ENCODE measurements at regions not wholly inside any gene's neighbourhood (a gene's known extent, or its start where the extent isn't known, plus 50 kb on each side); places are given as distances from the start of the nearest gene placed in this dataset.

DNA sequence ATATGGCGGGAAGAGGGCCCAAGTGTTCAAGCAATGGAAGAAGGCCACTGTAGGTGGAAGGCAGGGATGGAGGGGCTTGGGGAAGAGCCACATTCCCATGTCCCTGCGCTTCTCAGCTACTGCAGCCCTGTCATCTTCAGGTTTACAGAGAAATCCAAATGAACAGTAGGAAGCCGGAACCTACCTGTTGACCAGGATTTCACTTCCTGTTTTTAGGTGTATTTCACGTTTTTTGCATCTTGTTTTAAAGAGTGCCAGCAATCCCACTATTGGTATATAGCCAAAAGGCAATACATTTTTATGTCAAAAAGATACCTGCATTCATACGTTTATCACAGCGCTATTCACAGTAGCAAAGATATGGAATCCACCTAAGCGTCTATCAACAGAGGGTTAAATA is 159.2 kb downstream of the SLC35B3 start:
- DNase-seq (no peak), ATAC-seq (ENCODE audit: insufficient read depth, low FRiP score) (no peak)
- H3K4me3 ChIP-seq, result no peak overlapping the region
- TF ChIP-seq, protein P1, sequence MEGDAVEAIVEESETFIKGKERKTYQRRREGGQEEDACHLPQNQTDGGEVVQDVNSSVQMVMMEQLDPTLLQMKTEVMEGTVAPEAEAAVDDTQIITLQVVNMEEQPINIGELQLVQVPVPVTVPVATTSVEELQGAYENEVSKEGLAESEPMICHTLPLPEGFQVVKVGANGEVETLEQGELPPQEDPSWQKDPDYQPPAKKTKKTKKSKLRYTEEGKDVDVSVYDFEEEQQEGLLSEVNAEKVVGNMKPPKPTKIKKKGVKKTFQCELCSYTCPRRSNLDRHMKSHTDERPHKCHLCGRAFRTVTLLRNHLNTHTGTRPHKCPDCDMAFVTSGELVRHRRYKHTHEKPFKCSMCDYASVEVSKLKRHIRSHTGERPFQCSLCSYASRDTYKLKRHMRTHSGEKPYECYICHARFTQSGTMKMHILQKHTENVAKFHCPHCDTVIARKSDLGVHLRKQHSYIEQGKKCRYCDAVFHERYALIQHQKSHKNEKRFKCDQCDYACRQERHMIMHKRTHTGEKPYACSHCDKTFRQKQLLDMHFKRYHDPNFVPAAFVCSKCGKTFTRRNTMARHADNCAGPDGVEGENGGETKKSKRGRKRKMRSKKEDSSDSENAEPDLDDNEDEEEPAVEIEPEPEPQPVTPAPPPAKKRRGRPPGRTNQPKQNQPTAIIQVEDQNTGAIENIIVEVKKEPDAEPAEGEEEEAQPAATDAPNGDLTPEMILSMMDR (IDR thresholded peaks at IDR 0.05; ENCODE audit: control extremely low read depth, extremely low read depth), result no peak
- peaks cover 0 to 1% (median 0%) of the 10 kb centered on the region in 4 donors for H3K9me3 ChIP-seq (ENCODE audit: control insufficient read depth in 4 of 4, insufficient read depth in 3 of 4, low read length in 3 of 4)
- WGBS, 2 donors, result 85 to 87% methylated on average over 7 of the region's 7 CpGs
- no peak overlapping the region for H3K9ac ChIP-seq (ENCODE audit: insufficient read depth in 1 of 2, low read length in 2 of 2)
- H3K36me3 ChIP-seq (ENCODE audit: control insufficient read depth in 4 of 4, insufficient read depth in 4 of 4, low read length in 4 of 4), result no peaks in the 10 kb centered on the region
- H3K27me3 ChIP-seq (ENCODE audit: control insufficient read depth in 3 of 3, insufficient read depth in 3 of 3, low read length in 2 of 3), result no peaks in the 10 kb centered on the region
- no peak overlapping the region for H3K27ac ChIP-seq (ENCODE audit: low read depth in 1 of 2, low read length in 1 of 2)
- no peaks in the 10 kb centered on the region for H3K4me1 ChIP-seq (ENCODE audit: control insufficient read depth in 5 of 5, insufficient read depth in 5 of 5, low read length in 5 of 5)

DNA sequence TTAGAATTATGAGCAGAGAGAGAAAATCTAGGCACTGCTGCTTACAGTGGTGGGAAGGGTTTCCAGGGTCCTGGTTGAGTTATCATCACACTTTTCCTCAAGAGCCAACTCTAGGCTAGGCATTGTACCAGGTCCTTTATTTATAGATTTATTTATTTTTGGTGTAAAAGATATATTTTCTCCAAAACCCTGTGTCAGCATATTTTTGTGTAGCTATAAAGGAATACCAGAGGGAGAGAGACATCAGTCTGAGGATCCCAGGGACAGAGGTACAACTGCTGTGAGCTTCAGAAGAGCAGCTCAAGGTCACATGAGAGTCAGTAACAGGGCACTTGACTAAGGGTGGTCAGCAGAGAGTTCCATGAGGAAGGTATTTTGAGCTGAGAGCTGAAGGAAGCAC is 159.7 kb downstream of the SLC35B3 start:
- H3K4me3 ChIP-seq, result no peak overlapping the region
- peaks cover 0 to 4% (median 0%) of the 10 kb centered on the region in 4 donors for H3K9me3 ChIP-seq (ENCODE audit: control insufficient read depth in 4 of 4, insufficient read depth in 3 of 4, low read length in 3 of 4)
- TF ChIP-seq, protein P1 (IDR thresholded peaks at IDR 0.05; ENCODE audit: control extremely low read depth, extremely low read depth), result no peak
- H3K4me1 ChIP-seq (ENCODE audit: control insufficient read depth in 5 of 5, insufficient read depth in 5 of 5, low read length in 5 of 5), result no peaks in the 10 kb centered on the region
- H3K27me3 ChIP-seq (ENCODE audit: control insufficient read depth in 3 of 3, insufficient read depth in 3 of 3, low read length in 2 of 3), result no peaks in the 10 kb centered on the region
- no peak for DNase-seq
- no peak for ATAC-seq (ENCODE audit: insufficient read depth, low FRiP score)
- H3K9ac ChIP-seq (ENCODE audit: insufficient read depth in 1 of 2, low read length in 2 of 2), result no peak overlapping the region
- H3K36me3 ChIP-seq (ENCODE audit: control insufficient read depth in 4 of 4, insufficient read depth in 4 of 4, low read length in 4 of 4), result no peaks in the 10 kb centered on the region
- H3K27ac ChIP-seq (ENCODE audit: low read depth in 1 of 2, low read length in 1 of 2), result no peak overlapping the region

GRCh38 chr6:8274226-8274625 is 161.1 kb downstream of the SLC35B3 start:
- Histone ChIP-seq H3K9me3 (ENCODE audit: control insufficient read depth in 4 of 4, insufficient read depth in 3 of 4, low read length in 3 of 4) (peaks cover 0 to 4% (median 1%) of the 10 kb centered on the region in 4 donors), H3K27me3 (ENCODE audit: control insufficient read depth in 3 of 3, insufficient read depth in 3 of 3, low read length in 2 of 3) (no peaks in the 10 kb centered on the region), H3K4me3 (no peak overlapping the region), H3K27ac (ENCODE audit: low read depth in 1 of 2, low read length in 1 of 2) (no peak overlapping the region), H3K4me1 (ENCODE audit: control insufficient read depth in 5 of 5, insufficient read depth in 5 of 5, low read length in 5 of 5) (peaks cover 0 to 3% (median 0%) of the 10 kb centered on the region in 5 donors), H3K9ac (ENCODE audit: insufficient read depth in 1 of 2, low read length in 2 of 2) (no peak overlapping the region), H3K36me3 (ENCODE audit: control insufficient read depth in 4 of 4, insufficient read depth in 4 of 4, low read length in 4 of 4) (no peaks in the 10 kb centered on the region)
- ATAC-seq (ENCODE audit: insufficient read depth, low FRiP score), result no peak
- TF ChIP-seq, protein P1 (IDR thresholded peaks at IDR 0.05; ENCODE audit: control extremely low read depth, extremely low read depth), result no peak
- no peak for DNase-seq
- WGBS, 2 donors, result 72% methylated on average over 3 of the region's 3 CpGs

GRCh38 chr6:8269872-8270454 is 165.4 kb downstream of the SLC35B3 start:
- Histone ChIP-seq H3K27me3 (ENCODE audit: control insufficient read depth in 3 of 3, insufficient read depth in 3 of 3, low read length in 2 of 3) (no peaks in the 10 kb centered on the region), H3K36me3 (ENCODE audit: control insufficient read depth in 4 of 4, insufficient read depth in 4 of 4, low read length in 4 of 4) (no peaks in the 10 kb centered on the region), H3K9me3 (ENCODE audit: control insufficient read depth in 4 of 4, insufficient read depth in 3 of 4, low read length in 3 of 4) (peaks cover 0 to 4% (median 3%) of the 10 kb centered on the region in 4 donors), H3K27ac (ENCODE audit: low read depth in 1 of 2, low read length in 1 of 2) (no peak overlapping the region), H3K9ac (ENCODE audit: insufficient read depth in 1 of 2, low read length in 2 of 2) (no peak overlapping the region), H3K4me1 (ENCODE audit: control insufficient read depth in 5 of 5, insufficient read depth in 5 of 5, low read length in 5 of 5) (peaks cover 0 to 3% (median 0%) of the 10 kb centered on the region in 5 donors), H3K4me3 (no peak overlapping the region)
- DNase-seq (peak; percentile 45 to 81 (median 72)), ATAC-seq (ENCODE audit: insufficient read depth, low FRiP score) (no peak)
- TF ChIP-seq, protein P1 (IDR thresholded peaks at IDR 0.05; ENCODE audit: control extremely low read depth, extremely low read depth), result no peak
- 18 to 39% methylated on average over 2 of the region's 2 CpGs for WGBS, 2 donors

All from lung (tissue), 11 donors.